Right lobe of liver (tissue), 4 donors: ENCODE measurements at regions not wholly inside any gene's neighbourhood (a gene's known extent, or its start where the extent isn't known, plus 50 kb on each side); places are given as distances from the start of the nearest gene placed in this dataset.

Experiments used
- CTCF ChIP-seq, 4 donors: fragments of 200-600 bp in 3 of 4; fragments of 450-650 bp in 1 of 4; IDR thresholded peaks; one replicate each; pipeline versions ENCODE4 v1.5.1 to v1.8.0; 2016 to 2022; ENCODE audit warnings: antibody characterized with exemption in 4 of 4, mild to moderate bottlenecking in 2 of 4
- POLR2A ChIP-seq: fragments of 450-650 bp; IDR thresholded peaks from one replicate; pipeline ENCODE4 v1.6.1; 2017; ENCODE audit warnings: antibody characterized with exemption, mild to moderate bottlenecking
- donor health status: DM: no; HTN: no; CAD: no.
- donor health status: DM: no; HTN: no; CAD: no.
- donor health status: DM: no; HTN: yes; CAD: no.

- TF ChIP-seq CTCF (IDR thresholded peaks at IDR 0.05) (no peak), POLR2A (no peak)
Measured at GRCh38 chr15:92779874-92780273, 120.2 kb upstream of the CHD2 start.
